NCI-H146 (cell line): ENCODE measurements at regions not wholly inside any gene's neighbourhood (a gene's known extent, or its start where the extent isn't known, plus 50 kb on each side); places are given as distances from the start of the nearest gene placed in this dataset.
"Not testable (repeated sequence)": the region's sequence is repeated elsewhere in the genome, so short reads cannot be mapped to it uniquely, and the experiment has no call there.

ENCODE experiments used
- DNase-seq: peaks from one replicate; lab custom pipeline; 2025; lab: John Stamatoyannopoulos, UW

- DNase-seq, result not testable (repeated sequence)
Observed at GRCh38 chrX:3837958-3838643, 124.7 kb upstream of the PRKX start.

DNA sequence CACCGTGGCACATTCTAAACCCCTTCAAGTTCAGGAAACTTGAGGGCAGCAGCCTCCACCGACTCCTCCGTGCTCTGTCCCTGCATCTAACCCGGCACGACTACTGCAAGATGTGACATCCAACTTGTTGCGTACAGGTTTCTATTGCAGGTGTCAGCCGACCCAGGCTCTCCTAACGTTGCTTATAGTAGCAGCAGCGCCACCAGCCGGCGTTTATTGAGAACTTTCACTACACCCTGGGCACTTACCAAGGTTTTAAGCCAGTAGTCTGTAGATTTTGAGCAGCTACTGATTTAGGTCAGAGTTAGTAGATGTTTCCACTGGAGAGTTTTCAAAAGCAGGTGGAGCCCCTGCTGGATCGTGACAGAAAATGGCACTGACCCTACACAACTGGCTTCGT, 123.8 kb upstream of the PRKX start:
- DNase-seq, result not testable (repeated sequence)

GRCh38 chrX:3833761-3834542, 120.5 kb upstream of the PRKX start:
- not testable (repeated sequence) for DNase-seq

GRCh38 chrX:3830020-3830419, 116.6 kb upstream of the PRKX start:
- DNase-seq, result not testable (repeated sequence)

GRCh38 chrX:3829041-3829531, 115.6 kb upstream of the PRKX start:
- not testable (repeated sequence) for DNase-seq

DNA sequence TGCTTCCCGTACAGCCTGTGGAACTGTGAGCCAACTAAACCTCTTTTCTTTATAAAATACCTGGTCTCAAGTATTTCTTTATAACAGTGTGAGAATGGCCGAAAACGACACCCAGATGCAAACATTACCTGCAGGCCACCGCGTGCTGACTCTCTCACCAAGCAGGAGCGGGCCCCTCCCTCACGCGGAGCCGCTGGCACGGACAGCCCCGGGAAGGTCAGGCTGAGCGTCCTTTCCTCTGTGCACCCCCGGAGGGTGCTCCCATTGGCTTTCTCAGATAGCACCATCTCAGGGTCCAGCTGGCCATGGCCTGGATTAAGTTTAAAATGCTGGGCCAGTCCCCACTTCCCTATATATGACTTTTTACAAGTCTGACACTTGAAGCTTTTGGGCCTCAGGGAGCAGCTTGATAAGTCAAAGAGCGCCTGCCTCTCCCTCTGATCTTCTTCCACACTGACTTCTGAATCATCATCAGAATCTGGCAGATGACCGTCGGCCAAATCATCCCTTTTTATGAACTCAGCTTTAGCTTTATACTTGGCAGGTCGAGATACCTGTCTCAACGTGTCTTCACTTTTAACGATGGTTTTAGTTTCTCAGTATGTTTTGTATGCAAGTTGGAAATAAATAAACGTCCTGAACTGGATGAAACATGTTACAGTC, 115.1 kb upstream of the PRKX start:
- not testable (repeated sequence) for DNase-seq

- DNase-seq, result not testable (repeated sequence)
Observed at GRCh38 chrX:3824008-3824407, 110.6 kb upstream of the PRKX start.

- no peak for DNase-seq
Observed at GRCh38 chrX:3820167-3820566, 106.7 kb upstream of the PRKX start.

- not testable (repeated sequence) for DNase-seq
Observed at GRCh38 chrX:3817480-3817879, 104.0 kb upstream of the PRKX start.

GRCh38 chrX:3815896-3816664, 102.6 kb upstream of the PRKX start:
- DNase-seq, result peak; percentile 88

- peak; percentile 55 for DNase-seq
Observed at GRCh38 chrX:3811331-3812311, 98.2 kb upstream of the PRKX start.

GRCh38 chrX:3807906-3808305, 94.5 kb upstream of the PRKX start:
- DNase-seq, result peak; percentile 74

DNA sequence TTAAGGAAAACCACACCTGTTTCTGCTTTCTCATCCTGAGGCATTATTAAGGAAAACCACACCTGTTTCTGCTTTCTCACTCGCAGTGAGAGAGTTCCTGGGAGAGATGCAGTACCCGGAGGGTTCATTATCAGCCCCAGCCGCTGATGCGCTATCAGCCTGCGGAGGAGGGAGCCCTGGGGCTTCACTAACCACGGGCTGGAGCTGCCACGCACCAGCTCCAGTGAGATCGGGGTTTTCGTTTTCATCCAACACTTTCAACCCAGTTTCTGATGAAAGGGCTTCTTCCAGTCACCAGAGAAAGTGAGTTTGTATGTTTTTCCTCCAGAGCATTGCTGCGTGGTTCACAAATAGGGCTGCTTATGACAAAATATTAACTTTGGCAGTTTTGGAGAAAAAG, 93.2 kb upstream of the PRKX start:
- peak; percentile 56 for DNase-seq

GRCh38 chrX:3803713-3804112, 90.3 kb upstream of the PRKX start:
- no peak for DNase-seq

- no peak for DNase-seq
Observed at GRCh38 chrX:3803305-3803704, 89.9 kb upstream of the PRKX start.

DNA sequence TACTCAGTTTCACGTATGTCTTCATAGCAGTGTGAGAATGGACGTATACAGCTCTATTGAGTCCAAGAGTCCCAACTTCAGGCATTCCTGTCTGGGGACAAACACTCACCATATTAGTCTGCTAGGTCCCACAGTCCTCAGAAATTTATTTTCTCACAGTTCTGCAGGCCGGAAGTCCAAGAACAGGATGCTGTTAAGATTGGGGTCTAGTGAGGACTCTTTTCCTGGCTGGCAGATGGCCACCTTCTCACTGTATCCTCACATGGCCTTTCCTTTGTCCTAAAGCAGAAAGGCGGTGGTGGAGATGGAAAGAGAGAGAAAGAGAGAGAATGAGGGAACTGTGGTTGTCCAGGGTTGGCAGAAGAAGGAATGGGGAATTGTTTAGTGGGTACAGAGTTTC, 82.0 kb upstream of the PRKX start:
- not testable (repeated sequence) for DNase-seq

DNA sequence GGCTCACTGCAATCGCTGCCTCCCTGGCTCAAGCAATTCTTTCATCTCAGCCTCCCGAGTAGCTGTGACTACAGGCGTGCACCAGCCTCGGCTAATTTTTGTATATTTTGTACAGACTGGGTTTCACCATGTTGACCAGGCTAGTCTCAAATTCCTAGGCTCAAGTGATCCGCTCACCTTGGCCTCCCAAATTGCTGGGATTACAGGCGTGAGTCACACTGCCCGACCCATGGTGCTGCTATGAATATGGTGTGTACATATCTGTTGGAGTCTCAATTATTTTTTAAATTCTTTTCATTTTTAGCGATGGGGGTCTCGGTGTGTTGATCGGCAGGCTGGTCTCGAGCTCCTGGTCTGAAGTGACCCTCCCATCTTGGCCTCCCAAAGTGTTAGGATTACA, 78.0 kb upstream of the PRKX start:
- no peak for DNase-seq

DNA sequence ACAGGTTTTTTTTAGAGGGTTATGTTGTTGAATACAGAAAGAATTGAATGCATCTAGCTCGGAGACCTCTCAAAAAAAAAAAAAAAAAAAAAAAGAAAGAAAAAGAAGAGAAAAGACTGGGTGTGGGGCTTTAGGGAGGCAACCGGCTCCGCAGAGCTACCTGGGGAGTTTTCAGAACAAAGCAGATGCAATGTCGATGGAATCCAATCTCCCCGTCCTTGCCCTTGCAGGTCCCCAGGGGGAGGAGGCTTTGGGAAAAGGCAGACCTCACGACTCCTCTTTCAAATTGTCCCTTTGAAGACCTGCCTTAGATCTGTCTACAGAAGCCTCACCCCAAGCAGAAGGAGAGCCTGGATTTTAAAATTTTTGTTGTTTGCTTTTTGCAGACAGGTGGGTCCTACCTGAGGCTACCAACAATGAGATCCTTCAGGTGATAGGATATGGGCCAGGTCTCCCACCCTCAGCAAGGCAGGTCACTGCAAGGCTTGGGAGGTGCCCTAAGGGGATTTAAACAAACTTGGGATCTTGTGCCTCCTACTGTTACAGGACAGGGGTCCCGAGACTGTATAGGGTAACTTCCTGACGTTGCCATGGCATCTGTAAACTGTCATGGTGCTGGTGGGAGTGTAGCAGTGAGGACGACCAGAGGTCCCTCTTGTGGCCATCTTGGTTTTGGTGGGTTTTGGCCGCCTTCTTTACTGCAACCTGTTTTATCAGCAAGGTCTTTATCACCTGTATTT, 75.2 kb upstream of the PRKX start:
- DNase-seq, result peak; percentile 49

GRCh38 chrX:3787856-3788255, 74.4 kb upstream of the PRKX start:
- peak; percentile 34 for DNase-seq

- DNase-seq, result not testable (repeated sequence)
Observed at GRCh38 chrX:3785822-3786221, 72.4 kb upstream of the PRKX start.
